GM18907 (cell line): ENCODE measurements at regions not wholly inside any gene's neighbourhood (a gene's known extent, or its start where the extent isn't known, plus 50 kb on each side); places are given as distances from the start of the nearest gene placed in this dataset.
"Not testable (repeated sequence)": the region's sequence is repeated elsewhere in the genome, so short reads cannot be mapped to it uniquely, and the experiment has no call there.

Source experiments
- ATAC-seq: cut with Tn5 transposase; IDR thresholded peaks from one replicate; pipeline ENCODE4 v1.9.1; 2021; ENCODE audit warnings: mild to moderate bottlenecking, moderate library complexity; ENCODE audit not compliant: unreplicated experiment

- no peak for ATAC-seq
Measured at GRCh38 chr4:129842096-129842495, 746.1 kb downstream of the C4orf33 start.

DNA sequence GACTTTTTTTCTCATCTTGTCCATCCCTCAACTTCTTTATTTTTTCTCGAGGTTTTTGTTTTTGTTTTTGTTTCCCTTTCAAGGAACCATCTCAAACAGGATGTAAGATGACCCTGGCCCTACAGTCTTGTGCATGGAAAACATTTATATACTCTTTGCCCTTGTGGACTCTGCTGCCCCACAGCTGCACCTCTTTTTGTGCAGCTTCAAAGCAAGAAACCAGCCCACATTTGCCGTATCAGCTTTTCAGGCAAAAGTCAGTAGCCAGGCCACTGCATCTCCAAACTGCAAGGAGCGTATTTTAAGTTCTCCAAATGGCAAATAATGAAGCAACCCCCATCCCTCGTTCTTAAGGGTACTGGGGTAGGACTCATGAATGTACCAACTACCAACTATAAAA is 756.5 kb downstream of the C4orf33 start:
- no peak for ATAC-seq

GRCh38 chr4:129853685-129854467 is 757.9 kb downstream of the C4orf33 start:
- not testable (repeated sequence) for ATAC-seq

DNA sequence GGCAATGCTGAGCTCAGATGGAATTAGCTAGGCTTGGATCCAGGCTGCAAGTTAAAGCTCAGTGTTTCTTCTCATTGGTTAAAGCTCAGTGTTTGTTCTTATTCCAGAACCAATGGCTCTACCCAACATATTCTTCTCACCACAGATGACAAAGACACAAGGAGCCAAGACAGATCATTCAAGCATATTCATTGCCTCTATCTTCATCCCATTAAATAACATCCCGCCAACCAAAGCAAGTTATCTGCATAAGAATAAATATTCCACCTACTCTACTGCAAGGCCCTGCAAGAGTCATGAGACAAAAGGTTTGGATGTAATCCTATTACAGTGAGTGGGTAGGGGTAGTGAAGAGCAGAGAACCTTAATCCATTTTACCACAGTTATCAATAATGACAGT is 766.5 kb downstream of the C4orf33 start:
- ATAC-seq: no peak

DNA sequence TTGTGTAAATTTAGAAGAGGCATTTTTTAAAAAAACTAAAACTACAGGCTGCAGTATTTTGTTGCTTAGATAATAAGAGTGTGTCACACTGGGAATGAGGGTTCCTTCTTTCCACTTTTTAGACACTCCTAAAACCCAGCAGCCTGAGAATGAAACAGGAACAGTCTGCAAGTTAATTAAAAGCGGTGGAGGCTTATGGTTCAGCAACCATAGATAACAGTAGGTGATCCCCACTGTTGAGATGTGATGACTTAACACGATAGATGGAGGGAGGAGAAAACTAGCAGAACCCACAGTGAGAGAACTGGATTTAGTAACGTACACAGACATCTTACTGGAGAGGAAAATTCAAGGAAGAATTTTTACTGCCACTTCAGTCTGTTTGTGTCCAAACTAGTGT is 767.3 kb downstream of the C4orf33 start:
- ATAC-seq: no peak

DNA sequence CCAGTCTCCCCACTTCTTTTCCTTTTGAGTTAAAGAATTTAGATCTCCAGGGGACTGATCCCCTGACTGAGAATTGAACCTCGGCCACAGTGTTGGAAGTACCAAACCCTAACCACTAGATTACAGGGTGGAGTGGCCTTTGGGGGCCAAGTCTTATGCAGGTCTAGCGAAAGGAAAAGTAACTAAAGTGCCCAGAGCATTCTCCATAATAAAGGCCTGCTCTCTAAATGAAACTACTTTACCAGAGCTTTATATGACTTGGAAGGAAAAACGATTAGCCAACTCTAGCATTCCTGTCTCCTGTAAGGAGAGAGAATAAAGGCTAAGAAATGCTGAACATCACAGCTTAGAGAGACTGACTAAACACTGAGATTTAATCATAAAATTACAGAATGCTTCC is 788.0 kb downstream of the C4orf33 start:
- ATAC-seq: no peak

- ATAC-seq: no peak
Measured at GRCh38 chr4:129897111-129897510, 801.2 kb downstream of the C4orf33 start.

- no peak for ATAC-seq
Measured at GRCh38 chr4:129899849-129900248, 803.9 kb downstream of the C4orf33 start.

GRCh38 chr4:129900430-129900953 is 804.5 kb downstream of the C4orf33 start:
- no peak for ATAC-seq

GRCh38 chr4:129901205-129901604 is 805.3 kb downstream of the C4orf33 start:
- ATAC-seq: no peak

DNA sequence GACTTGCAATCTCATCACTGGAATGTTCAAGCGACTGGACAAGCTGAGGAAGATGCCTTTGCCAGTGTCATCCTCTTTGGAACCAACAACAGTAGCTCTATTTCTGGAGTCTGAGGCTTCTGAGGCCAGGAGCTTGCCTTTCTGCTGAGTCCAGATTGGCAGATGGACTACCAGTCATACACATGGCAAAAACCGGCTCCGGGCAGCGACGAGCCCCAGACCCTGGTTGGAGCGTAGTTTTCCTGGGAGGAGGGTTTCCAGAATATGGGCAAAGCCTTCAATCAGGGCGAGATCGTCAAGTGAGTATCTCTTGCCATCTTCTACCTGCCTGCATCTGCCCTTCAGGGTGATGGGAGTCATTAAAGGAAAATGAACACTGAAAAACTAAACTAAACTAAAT is 807.9 kb downstream of the C4orf33 start:
- ATAC-seq: no peak

DNA sequence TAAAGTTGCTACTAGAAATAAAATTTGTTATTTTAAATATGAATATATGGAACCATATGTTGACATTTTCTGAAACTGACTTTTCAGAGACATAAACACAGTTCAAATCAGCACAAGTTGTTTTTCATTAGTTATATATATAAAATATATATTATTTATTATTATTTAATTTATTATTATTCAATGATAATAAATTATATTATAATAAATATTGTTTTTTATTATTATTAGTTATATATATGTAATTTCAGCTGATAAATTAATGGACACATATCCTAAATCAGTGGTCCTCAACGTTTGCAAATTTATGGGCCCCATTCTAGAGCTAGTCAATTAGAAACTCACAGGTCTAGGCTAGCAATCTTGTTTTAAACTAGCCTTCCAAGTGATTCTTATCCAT is 809.3 kb downstream of the C4orf33 start:
- no peak for ATAC-seq

- no peak for ATAC-seq
Measured at GRCh38 chr4:129908117-129908516, 812.2 kb downstream of the C4orf33 start.

- no peak for ATAC-seq
Measured at GRCh38 chr4:129916991-129917390, 821.0 kb downstream of the C4orf33 start.

DNA sequence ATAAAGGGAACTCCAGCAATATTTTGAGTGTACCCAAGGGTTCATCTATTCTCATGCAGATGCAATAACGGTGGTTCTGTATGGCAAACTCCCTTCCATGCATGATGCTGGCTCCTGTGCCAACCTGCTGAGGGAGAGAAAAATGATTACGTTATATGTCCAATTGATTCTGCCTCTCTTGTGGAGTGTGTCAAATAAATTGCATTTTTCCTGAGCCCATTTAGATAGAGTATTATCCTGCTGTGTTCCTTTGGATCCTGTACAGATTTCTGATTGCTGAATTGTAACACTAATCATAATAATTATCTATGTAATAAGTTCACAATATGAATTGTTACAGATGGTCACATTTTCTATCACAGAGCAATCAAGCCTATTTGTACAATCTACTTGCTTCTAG is 821.7 kb downstream of the C4orf33 start:
- ATAC-seq: no peak

- ATAC-seq: no peak
Measured at GRCh38 chr4:129926936-129927335, 831.0 kb downstream of the C4orf33 start.

- peak; percentile 74 for ATAC-seq
Measured at GRCh38 chr4:129929052-129929451, 833.1 kb downstream of the C4orf33 start.

DNA sequence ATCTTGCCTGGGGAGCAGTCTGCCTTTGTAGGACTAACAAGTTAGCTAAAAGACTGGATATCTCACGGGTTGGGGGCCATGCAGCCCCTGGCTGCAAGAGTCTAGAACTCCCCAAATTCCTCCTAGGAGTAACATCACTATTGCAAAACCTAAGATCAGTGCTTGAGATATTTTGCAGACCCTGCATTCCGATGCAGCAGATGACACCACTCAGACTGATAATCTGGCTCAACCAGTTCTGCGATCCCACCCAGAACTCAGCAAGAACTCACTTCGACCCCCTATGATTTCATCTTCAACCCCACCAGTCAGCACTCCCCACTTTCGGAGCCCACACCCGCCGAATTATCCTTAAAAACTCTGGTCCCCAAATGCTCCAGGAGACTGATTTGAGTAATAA is 834.0 kb downstream of the C4orf33 start:
- no peak for ATAC-seq

GRCh38 chr4:129950217-129950616 is 854.3 kb downstream of the C4orf33 start:
- ATAC-seq: no peak

DNA sequence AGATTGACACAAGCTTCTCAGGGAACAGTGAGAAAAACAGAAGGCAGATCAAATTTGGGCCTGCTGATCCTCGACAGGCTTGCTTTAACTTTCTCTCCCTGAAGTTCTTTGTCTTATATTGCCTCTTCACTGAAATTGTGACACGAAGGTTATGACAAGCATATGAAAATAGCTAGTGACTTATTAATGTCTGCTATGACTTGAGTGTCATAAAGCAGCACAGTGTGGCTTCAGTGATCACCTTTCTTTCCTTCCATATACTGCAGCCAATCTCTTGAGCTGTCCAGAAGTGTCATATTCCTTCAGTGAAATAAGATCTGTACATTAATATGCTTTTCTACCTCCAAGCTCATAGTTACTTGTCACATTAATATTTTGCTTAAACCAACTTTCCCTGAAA is 870.2 kb downstream of the C4orf33 start:
- peak; percentile 63 for ATAC-seq

DNA sequence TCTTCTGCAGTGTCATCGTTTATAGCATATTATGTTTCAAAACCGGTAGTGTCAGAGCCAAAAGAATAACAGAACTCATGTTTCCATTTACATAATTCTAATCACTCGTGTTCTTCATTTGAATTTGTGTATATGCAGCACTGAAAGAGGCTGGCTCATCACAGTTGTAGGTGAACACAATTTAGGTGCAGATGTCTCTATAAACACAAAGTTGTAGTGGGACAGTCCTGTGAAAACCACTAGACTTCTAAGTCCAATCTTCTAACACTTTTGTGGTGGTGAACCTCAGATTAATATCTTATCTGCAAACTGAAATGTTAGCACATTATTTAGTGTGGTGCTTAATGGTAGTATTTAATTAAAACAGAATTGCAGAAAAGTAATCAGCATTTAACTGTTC is 872.4 kb downstream of the C4orf33 start:
- ATAC-seq: no peak

GRCh38 chr4:129968778-129969177 is 872.8 kb downstream of the C4orf33 start:
- ATAC-seq: no peak

DNA sequence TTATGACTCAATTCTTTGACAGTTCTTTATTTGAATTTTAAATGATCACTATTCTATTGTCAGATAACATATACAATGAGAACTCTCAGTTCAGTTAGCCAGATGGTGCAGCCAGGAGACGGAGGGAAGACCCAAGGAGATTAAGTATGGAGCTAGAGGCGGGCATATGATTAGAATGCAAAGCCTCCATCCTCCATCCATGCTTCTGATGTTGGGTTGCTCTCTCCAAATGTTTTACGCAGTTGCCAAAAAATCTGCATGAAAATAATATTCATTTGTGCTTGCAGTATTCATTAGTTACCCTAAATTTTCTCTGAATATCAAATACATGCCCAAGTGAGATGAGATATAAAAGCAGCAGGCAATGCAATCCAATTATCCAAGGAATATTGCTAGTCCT is 874.8 kb downstream of the C4orf33 start:
- no peak for ATAC-seq
